Vagina (tissue), 2 donors: ENCODE measurements at regions not wholly inside any gene's neighbourhood (a gene's known extent, or its start where the extent isn't known, plus 50 kb on each side); places are given as distances from the start of the nearest gene placed in this dataset.
"Not testable (repeated sequence)": the region's sequence is repeated elsewhere in the genome, so short reads cannot be mapped to it uniquely, and the experiment has no call there.

Source experiments
- DNase-seq, 2 donors: peaks; one replicate each; pipeline ENCODE4 v3.0.0-alpha.2; 2017; ENCODE audit errors: extremely low spot score in 2 of 2
- H3K27ac ChIP-seq: fragments of 200-600 bp; sonication (generic); one replicate; pipeline ENCODE4 v1.5.1; 2019
- H3K27me3 ChIP-seq: fragments of 200-600 bp; sonication (generic); one replicate; pipeline ENCODE4 v1.5.1; 2019
- H3K36me3 ChIP-seq, 2 donors: fragments of 200-600 bp; sonication (generic); one replicate each; pipeline ENCODE4 v1.5.1; 2017 to 2019
- H3K4me1 ChIP-seq: fragments of 200-600 bp; sonication (generic); one replicate; pipeline ENCODE4 v1.5.1; 2019
- H3K4me3 ChIP-seq, 2 donors: fragments of 200-600 bp; sonication (generic); 1 replicate in 1 of 2; 2 replicates in 1 of 2; pipeline ENCODE4 v1.5.1; 2016 to 2019
- H3K9me3 ChIP-seq: fragments of 200-600 bp; sonication (generic); one replicate; pipeline ENCODE4 v1.5.1; 2019
- POLR2A ChIP-seq, 2 donors: fragments of 450-650 bp; IDR thresholded peaks; one replicate each; pipeline ENCODE4 v1.6.1; 2017; ENCODE audit warnings: antibody characterized with exemption in 2 of 2, mild to moderate bottlenecking in 2 of 2, moderate library complexity in 2 of 2
- POLR2AphosphoS5 ChIP-seq, 2 donors: sonication (generic); formaldehyde crosslinking; IDR thresholded peaks; one replicate each; pipeline ENCODE4 v1.9.0; 2017; ENCODE audit warnings: antibody characterized with exemption in 2 of 2, mild to moderate bottlenecking in 2 of 2, low read depth in 1 of 2; ENCODE audit not compliant: insufficient read depth in 1 of 2
- intact Hi-C: fragments of 100-400 bp; cut with DNase I; formaldehyde crosslinking; loops from one replicate; pipeline ENCODE4 v1.15.1; 2023
- TF ChIP-seq, protein P1 (sequence below), 3 experiments: fragments of 450-650 bp in 2 of 3; fragments of 200-600 bp in 1 of 3; sonication (generic) in 1 of 3; IDR thresholded peaks; one replicate each; pipeline ENCODE4 v1.5.1; 2017 to 2019; ENCODE audit warnings: antibody characterized with exemption in 3 of 3, mild to moderate bottlenecking in 2 of 3, moderate library complexity in 2 of 3

DNA sequence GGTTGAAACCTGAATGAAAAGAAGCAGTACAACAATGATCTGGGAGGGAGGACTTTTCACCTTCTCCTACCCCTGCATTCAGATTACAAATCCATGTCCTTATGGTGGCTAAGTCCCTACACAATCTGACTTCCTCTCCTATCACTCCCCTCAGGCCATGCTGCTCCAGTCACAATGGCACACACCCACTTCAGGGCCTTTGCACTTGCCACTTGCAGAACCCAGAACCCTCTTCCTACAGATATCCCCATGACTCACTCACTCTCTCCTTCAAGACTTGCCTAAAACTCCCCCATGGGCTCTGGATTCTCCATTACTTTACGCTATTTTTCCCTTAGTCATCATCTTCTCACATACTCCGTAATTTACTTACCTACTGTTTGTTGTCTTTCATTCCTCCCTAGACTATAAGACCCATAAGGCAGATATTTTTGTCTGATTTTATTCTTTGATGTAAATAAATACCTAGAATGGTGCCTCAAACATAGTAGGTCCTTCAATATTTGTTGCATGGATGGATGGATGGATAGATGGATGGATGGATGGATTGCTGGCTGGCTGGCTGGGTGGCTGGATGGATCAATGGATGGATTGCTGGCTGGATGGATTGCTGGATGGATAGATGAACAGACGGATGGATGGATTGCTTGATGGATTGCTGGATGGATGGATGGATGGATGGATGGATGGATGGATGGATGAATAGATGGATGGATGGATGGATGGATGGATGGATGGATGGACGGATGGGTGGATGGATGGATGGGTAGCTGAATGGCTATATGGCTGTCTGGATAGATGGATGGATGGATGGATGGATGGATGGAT lies 94.7 kb upstream of the NAV2 start:
- intact Hi-C loops, result loop anchor here (10.0 kb wide), 1 partner anchor 97 kb away; the partner anchor contains the start of gene NAV2
- H3K9me3 ChIP-seq, result no peaks in the 10 kb centered on the region
- no peaks in the 10 kb centered on the region for H3K27me3 ChIP-seq
- no peak overlapping the region for H3K4me3 ChIP-seq
- TF ChIP-seq POLR2AphosphoS5 (IDR thresholded peaks at IDR 0.05; ENCODE audit: insufficient read depth in 1 of 2, low read depth in 1 of 2) (no peak), POLR2A (IDR thresholded peaks at IDR 0.05) (no peak)
- TF ChIP-seq, protein P1, sequence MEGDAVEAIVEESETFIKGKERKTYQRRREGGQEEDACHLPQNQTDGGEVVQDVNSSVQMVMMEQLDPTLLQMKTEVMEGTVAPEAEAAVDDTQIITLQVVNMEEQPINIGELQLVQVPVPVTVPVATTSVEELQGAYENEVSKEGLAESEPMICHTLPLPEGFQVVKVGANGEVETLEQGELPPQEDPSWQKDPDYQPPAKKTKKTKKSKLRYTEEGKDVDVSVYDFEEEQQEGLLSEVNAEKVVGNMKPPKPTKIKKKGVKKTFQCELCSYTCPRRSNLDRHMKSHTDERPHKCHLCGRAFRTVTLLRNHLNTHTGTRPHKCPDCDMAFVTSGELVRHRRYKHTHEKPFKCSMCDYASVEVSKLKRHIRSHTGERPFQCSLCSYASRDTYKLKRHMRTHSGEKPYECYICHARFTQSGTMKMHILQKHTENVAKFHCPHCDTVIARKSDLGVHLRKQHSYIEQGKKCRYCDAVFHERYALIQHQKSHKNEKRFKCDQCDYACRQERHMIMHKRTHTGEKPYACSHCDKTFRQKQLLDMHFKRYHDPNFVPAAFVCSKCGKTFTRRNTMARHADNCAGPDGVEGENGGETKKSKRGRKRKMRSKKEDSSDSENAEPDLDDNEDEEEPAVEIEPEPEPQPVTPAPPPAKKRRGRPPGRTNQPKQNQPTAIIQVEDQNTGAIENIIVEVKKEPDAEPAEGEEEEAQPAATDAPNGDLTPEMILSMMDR (IDR thresholded peaks at IDR 0.05), result no peak
- H3K27ac ChIP-seq, result no peak overlapping the region
- H3K4me1 ChIP-seq, result peaks cover 12% of the 10 kb centered on the region
- no peaks in the 10 kb centered on the region for H3K36me3 ChIP-seq
- DNase-seq, result no peak

DNA sequence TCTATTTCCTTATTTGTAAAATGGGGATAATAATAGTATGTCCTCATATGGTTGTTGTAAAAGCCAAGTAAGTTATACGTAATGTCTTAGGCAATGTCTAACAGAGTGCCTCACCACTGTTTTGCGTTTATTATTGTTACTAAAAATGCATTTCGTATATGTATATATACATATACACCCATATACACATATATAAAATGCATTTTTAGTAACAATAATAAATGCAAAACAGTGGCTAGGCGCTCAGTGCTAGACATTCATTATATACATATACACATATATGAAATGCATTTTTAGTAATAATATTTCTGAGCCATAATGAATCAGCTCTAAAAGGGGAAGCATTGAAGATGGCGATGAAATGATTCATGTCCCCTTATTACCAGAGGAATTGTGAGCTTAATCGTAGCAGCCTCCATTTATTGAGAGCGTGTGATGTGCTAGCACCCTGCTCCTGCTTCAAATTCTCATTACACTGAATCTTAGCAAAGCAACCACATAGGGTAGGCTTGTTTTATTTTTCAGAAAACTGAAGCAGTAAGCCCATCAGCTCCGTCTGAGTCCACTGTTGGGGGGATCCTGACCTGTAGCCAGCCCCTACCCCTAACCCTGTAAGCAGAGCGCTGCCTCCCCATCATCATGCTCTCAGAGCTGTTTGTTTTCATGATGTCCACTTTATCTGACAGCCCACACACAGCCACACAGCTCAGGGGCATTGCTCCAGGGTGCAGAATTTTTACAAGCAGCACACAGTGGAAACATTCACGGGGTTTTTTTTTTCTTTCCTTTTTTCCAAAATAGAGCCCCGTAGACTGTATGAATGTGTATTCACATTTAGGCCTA lies 97.1 kb upstream of the NAV2 start:
- TF ChIP-seq POLR2A (IDR thresholded peaks at IDR 0.05) (no peak), POLR2AphosphoS5 (IDR thresholded peaks at IDR 0.05; ENCODE audit: insufficient read depth in 1 of 2, low read depth in 1 of 2) (no peak)
- TF ChIP-seq, protein P1 (IDR thresholded peaks at IDR 0.05), result no peak
- DNase-seq, result no peak
- Histone ChIP-seq H3K4me1 (peaks cover 12% of the 10 kb centered on the region), H3K36me3 (no peaks in the 10 kb centered on the region), H3K27me3 (no peaks in the 10 kb centered on the region), H3K27ac (peak overlapping the region; percentile 48), H3K9me3 (no peaks in the 10 kb centered on the region), H3K4me3 (no peak overlapping the region)
- intact Hi-C loops, result loop anchor here (10.0 kb wide), 1 partner anchor 99 kb away; the partner anchor contains the start of gene NAV2

DNA sequence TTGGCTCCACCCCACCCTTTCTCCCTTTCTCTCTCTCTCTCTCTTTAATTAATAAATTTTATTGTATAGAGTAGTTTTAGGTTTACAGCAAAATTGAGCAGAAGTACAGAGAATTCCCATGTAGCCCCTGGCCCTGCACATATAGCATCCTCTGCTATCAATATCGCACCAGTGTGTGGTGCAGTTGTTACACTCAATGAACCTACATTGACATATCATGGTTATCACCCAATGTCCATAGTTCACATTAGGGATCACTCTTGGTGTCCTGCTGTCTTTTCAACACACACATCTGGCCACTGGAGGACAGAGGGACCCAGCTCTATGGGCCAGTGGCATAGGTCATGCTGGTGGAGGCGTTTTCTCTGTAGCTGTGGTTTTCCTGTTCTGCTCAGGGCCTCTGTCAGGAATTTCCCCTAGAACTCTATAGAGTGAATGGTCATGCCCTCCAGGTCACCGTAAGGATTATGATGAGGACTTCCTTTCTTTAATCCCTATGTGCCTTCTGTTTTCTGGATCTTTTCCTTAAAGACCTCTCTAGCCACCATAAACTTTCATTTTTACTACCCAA lies 98.2 kb upstream of the NAV2 start:
- Histone ChIP-seq H3K4me1 (peaks cover 12% of the 10 kb centered on the region), H3K9me3 (no peaks in the 10 kb centered on the region), H3K4me3 (no peak overlapping the region), H3K36me3 (no peaks in the 10 kb centered on the region), H3K27ac (no peak overlapping the region), H3K27me3 (no peaks in the 10 kb centered on the region)
- no peak for TF ChIP-seq POLR2AphosphoS5 (IDR thresholded peaks at IDR 0.05; ENCODE audit: insufficient read depth in 1 of 2, low read depth in 1 of 2)
- no peak for TF ChIP-seq POLR2A (IDR thresholded peaks at IDR 0.05)
- TF ChIP-seq, protein P1 (IDR thresholded peaks at IDR 0.05), result no peak
- DNase-seq, result no peak
- intact Hi-C loops, result loop anchor here (10.0 kb wide), 1 partner anchor 100 kb away; the partner anchor contains the start of gene NAV2

DNA sequence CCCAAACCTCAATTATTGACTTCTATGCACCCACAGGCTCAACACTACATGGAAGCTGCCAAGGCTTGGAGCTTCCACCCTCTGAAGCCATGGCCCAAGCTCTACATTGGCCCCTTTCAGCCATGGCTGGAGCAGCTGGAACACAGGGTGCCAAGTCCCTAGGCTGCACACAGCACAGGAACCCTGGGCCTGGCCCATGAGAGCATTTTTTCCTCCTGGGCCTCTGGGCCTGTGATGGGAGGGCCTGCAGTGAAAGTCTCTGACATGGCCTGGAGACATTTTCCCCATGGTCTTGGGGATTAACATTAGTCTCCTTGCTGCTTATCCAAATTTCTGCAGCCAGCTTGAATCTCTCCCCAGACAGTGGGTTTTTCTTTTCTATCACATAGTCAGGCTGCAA lies 100.6 kb upstream of the NAV2 start:
- not testable (repeated sequence) for H3K27me3 ChIP-seq, H3K4me3 ChIP-seq, H3K9me3 ChIP-seq, H3K36me3 ChIP-seq, H3K27ac ChIP-seq, DNase-seq
- intact Hi-C loops, result loop anchor here (10.0 kb wide), 1 partner anchor 103 kb away; the partner anchor contains the start of gene NAV2
- H3K4me1 ChIP-seq, result peaks cover 15% of the 10 kb centered on the region

DNA sequence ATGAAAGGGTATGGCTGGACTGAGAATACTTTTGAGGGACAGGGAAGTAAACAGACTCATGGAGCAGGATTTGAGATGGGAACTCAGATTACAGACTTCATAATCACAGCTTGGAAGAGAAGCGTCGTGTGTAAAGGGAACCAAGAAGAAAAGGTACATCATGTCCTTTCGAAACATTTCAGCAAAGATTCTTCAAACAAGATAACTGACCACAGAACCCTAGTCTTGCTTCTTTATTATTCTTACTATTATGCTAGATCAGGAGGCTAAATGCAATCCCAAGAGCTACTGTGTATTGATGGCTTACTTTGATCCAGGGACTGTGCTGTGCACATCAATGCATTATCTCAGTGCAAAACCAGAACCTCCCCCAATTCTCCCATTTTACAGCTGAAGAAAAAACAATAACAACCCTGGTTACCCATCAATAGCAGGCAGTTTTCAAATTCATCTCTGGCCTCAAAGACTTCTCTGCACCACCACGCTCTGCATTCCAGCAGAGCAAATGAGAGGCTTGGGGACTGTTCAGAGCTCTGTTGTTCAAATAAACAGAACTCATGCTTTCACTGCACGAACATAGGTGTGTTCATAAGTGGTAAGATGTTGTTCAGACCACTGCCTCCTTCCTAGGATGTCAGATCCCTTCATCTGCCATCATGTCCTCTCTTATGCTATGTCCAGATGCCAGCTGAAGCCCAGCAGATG lies 104.8 kb upstream of the NAV2 start:
- intact Hi-C loops, result no loop called here
- DNase-seq, result peak in 1 of 2 donors; percentile 31
- Histone ChIP-seq H3K36me3 (no peaks in the 10 kb centered on the region), H3K4me3 (no peak overlapping the region), H3K27ac (no peak overlapping the region), H3K27me3 (no peaks in the 10 kb centered on the region), H3K9me3 (no peaks in the 10 kb centered on the region), H3K4me1 (peaks cover 13% of the 10 kb centered on the region)
- TF ChIP-seq, protein P1 (IDR thresholded peaks at IDR 0.05), result no peak
- no peak for TF ChIP-seq POLR2A (IDR thresholded peaks at IDR 0.05)
- no peak for TF ChIP-seq POLR2AphosphoS5 (IDR thresholded peaks at IDR 0.05; ENCODE audit: insufficient read depth in 1 of 2, low read depth in 1 of 2)
